GM12892 (cell line): ENCODE measurements at regions not wholly inside any gene's neighbourhood (a gene's known extent, or its start where the extent isn't known, plus 50 kb on each side); places are given as distances from the start of the nearest gene placed in this dataset.

Source experiments
- POLR2A ChIP-seq: IDR thresholded peaks from 2 replicates; pipeline ENCODE4 v1.6.1; 2011; ENCODE audit warnings: low read depth, low read length, control low read depth
- POLR2AphosphoS5 ChIP-seq: IDR thresholded peaks from 2 replicates; pipeline ENCODE4 v1.6.1; 2011; ENCODE audit warnings: low read depth, low read length, control low read depth
- TAF1 ChIP-seq: IDR thresholded peaks from 2 replicates; pipeline ENCODE4 v1.6.1; 2011; ENCODE audit warnings: low read depth, mild to moderate bottlenecking, control low read depth, low read length, borderline replicate concordance

GRCh38 chr2:199042660-199043379 is 414.9 kb downstream of the SATB2 start:
- TF ChIP-seq POLR2A (no peak), POLR2AphosphoS5 (no peak), TAF1 (no peak)
